Panc1 (cell line): ENCODE measurements at regions not wholly inside any gene's neighbourhood (a gene's known extent, or its start where the extent isn't known, plus 50 kb on each side); places are given as distances from the start of the nearest gene placed in this dataset.

Source experiments
- ATAC-seq: fragments of 200-7000 bp; cut with Tn5 transposase; 2 replicates; pipeline ENCODE4 v1.9.1; 2020; ENCODE audit warnings: mild to moderate bottlenecking, moderate library complexity
- BruUV-seq: library from RNA; stranded (reverse); fragments of 400-500 nt; replicated peaks from 2 replicates; lab custom pipeline; 2021; lab: Mats Ljungman, UMichigan
- CTCF ChIA-PET: fragments of 300-600 bp; sonication (Branson Sonifier 250); formaldehyde crosslinking; loops from one replicate; lab custom pipeline; 2022; ENCODE audit warnings: antibody characterized with exemption; lab: Charles Lee
- POLR2A ChIA-PET: fragments of 300-600 bp; sonication (Branson Sonifier 250); formaldehyde crosslinking; loops from one replicate; lab custom pipeline; 2022; ENCODE audit warnings: antibody characterized with exemption; lab: Charles Lee
- DNase-seq: peaks from one replicate; pipeline ENCODE4 v3.0.0-alpha.2; 2010; ENCODE audit warnings: low read depth, low spot score
- H3K27ac ChIP-seq: 2 replicates; pipeline ENCODE4 v1.5.1; 2011; ENCODE audit warnings: mild to moderate bottlenecking, low read length, inconsistent platforms
- H3K27me3 ChIP-seq: fragments of 200-500 bp; sonication (Bioruptor generic); 2 replicates; pipeline ENCODE4 v1.6.0; 2014; ENCODE audit warnings: low read length, inconsistent platforms; ENCODE audit not compliant: control insufficient read depth, insufficient read depth
- H3K36me3 ChIP-seq: fragments of 200-500 bp; sonication (Bioruptor generic); 2 replicates; pipeline ENCODE4 v1.5.1; 2014; ENCODE audit warnings: inconsistent platforms, mild to moderate bottlenecking, low read length, moderate library complexity; ENCODE audit not compliant: control insufficient read depth, insufficient read depth
- H3K4me1 ChIP-seq: 2 replicates; pipeline ENCODE4 v1.5.1; 2011; ENCODE audit warnings: inconsistent platforms, mild to moderate bottlenecking, low read length, moderate library complexity; ENCODE audit not compliant: control insufficient read depth, insufficient read depth
- H3K4me3 ChIP-seq, 2 experiments: 2 replicates each; pipeline ENCODE4 v1.5.1; 2011 to 2012; ENCODE audit warnings: low read depth in 2 of 2, low read length in 2 of 2, mild to moderate bottlenecking in 2 of 2, inconsistent platforms in 1 of 2, moderate library complexity in 1 of 2
- H3K9me3 ChIP-seq: fragments of 200-500 bp; sonication (Bioruptor generic); 2 replicates; pipeline ENCODE4 v1.5.1; 2014; ENCODE audit warnings: low read depth, mild to moderate bottlenecking, inconsistent platforms, low read length, moderate library complexity; ENCODE audit not compliant: control insufficient read depth, insufficient read depth
- CTCF ChIP-seq: fragments of 450-650 bp; IDR thresholded peaks from 2 replicates; pipeline ENCODE4 v1.5.1; 2017; ENCODE audit warnings: mild to moderate bottlenecking
- POLR2AphosphoS5 ChIP-seq: IDR thresholded peaks from 2 replicates; pipeline ENCODE4 v1.6.1; 2012; ENCODE audit warnings: mild to moderate bottlenecking, low read depth, low read length, moderate library complexity
- SIN3A ChIP-seq: IDR thresholded peaks from 2 replicates; pipeline ENCODE4 v1.6.1; 2012; ENCODE audit warnings: low read depth, mild to moderate bottlenecking, low read length, moderate library complexity, borderline replicate concordance; ENCODE audit not compliant: insufficient read depth
- TCF7L2 ChIP-seq: IDR thresholded peaks from 2 replicates; pipeline ENCODE4 v1.6.1; 2011; ENCODE audit warnings: mild to moderate bottlenecking, low read depth, low read length, inconsistent platforms
- in situ Hi-C: cut with HindIII; loops from 2 replicates; pipeline ENCODE4 v1.10.0; 2016; ENCODE audit warnings: low sequenced_read_pairs, low pct_unique_long_range_greater_than_20kb
- intact Hi-C: fragments of 100-400 bp; cut with micrococcal nuclease; formaldehyde crosslinking; loops from one replicate; pipeline ENCODE4 v1.10.0; 2022; ENCODE audit not compliant: unreplicated experiment
- TF ChIP-seq, protein P1 (sequence below), 2 experiments: IDR thresholded peaks; 2 replicates each; pipeline ENCODE4 v1.6.1; 2011 to 2012; ENCODE audit warnings: low read depth in 2 of 2, control low read depth in 1 of 2, low read length in 1 of 2, mild to moderate bottlenecking in 1 of 2, moderate library complexity in 1 of 2; ENCODE audit not compliant: insufficient read depth in 1 of 2

DNA sequence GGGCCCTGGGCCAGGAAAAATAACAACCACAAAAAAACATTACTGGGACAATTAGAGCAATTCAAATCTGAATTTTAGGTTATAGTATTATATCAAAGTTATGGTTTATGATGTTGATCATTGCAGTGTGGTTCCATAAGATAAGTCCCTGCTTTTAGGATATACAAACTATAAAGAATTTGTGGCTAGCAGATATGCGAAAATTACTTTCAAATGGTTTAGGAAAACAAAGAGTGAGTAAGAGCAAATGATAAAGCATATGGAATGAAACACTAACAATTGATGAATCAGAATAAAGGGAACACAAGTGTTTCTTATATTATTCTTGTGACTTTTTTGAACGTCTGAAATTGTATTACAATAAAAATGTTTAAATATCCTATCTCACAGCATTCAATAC, 64.4 kb upstream of the HECTD2 start:
- ChIA-PET CTCF (no interaction called here), POLR2A (no interaction called here)
- H3K9me3 ChIP-seq: no peaks in the 10 kb centered on the region
- TF ChIP-seq CTCF: no peak
- TF ChIP-seq TCF7L2: no peak
- TF ChIP-seq POLR2AphosphoS5: no peak
- TF ChIP-seq SIN3A: no peak
- TF ChIP-seq, protein P1, sequence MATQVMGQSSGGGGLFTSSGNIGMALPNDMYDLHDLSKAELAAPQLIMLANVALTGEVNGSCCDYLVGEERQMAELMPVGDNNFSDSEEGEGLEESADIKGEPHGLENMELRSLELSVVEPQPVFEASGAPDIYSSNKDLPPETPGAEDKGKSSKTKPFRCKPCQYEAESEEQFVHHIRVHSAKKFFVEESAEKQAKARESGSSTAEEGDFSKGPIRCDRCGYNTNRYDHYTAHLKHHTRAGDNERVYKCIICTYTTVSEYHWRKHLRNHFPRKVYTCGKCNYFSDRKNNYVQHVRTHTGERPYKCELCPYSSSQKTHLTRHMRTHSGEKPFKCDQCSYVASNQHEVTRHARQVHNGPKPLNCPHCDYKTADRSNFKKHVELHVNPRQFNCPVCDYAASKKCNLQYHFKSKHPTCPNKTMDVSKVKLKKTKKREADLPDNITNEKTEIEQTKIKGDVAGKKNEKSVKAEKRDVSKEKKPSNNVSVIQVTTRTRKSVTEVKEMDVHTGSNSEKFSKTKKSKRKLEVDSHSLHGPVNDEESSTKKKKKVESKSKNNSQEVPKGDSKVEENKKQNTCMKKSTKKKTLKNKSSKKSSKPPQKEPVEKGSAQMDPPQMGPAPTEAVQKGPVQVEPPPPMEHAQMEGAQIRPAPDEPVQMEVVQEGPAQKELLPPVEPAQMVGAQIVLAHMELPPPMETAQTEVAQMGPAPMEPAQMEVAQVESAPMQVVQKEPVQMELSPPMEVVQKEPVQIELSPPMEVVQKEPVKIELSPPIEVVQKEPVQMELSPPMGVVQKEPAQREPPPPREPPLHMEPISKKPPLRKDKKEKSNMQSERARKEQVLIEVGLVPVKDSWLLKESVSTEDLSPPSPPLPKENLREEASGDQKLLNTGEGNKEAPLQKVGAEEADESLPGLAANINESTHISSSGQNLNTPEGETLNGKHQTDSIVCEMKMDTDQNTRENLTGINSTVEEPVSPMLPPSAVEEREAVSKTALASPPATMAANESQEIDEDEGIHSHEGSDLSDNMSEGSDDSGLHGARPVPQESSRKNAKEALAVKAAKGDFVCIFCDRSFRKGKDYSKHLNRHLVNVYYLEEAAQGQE (IDR thresholded peaks at IDR 0.05; ENCODE audit: insufficient read depth in 1 of 2, low read depth in 2 of 2, low read length in 1 of 2): no peak
- intact Hi-C loops (no loop called here), in situ Hi-C loops (no loop called here)
- no peak overlapping the region for H3K27ac ChIP-seq
- no TSS peak for BruUV-seq
- H3K27me3 ChIP-seq: no peaks in the 10 kb centered on the region
- ATAC-seq: no peak
- DNase-seq: no peak
- H3K4me1 ChIP-seq: no peaks in the 10 kb centered on the region
- no peak overlapping the region for H3K4me3 ChIP-seq
- no peaks in the 10 kb centered on the region for H3K36me3 ChIP-seq

DNA sequence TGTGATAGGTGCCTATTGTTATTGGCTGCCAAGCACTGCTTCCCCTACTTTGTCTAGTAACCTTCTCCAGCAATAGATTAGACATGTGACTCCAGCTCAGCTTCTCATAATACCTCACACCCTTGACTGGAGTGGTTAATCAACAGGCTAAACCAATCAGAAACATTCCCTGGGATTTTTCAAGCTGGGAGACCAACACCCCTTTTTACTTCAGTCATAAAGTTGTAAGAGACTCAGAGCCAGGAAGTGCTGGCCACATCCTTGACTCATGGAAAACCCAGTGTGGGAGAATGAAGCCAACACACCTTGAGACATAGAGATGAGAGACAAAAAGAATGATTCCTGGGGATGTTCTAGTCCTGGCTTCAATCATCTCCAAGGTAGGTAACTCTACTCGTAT, 62.6 kb upstream of the HECTD2 start:
- TF ChIP-seq CTCF: no peak
- TF ChIP-seq POLR2AphosphoS5: no peak
- TF ChIP-seq TCF7L2: no peak
- TF ChIP-seq, protein P1 (IDR thresholded peaks at IDR 0.05; ENCODE audit: insufficient read depth in 1 of 2, low read depth in 2 of 2, low read length in 1 of 2): no peak
- no peak for TF ChIP-seq SIN3A
- POLR2A ChIA-PET: no interaction called here
- DNase-seq: no peak
- in situ Hi-C loops: no loop called here
- CTCF ChIA-PET: no interaction called here
- no peaks in the 10 kb centered on the region for H3K36me3 ChIP-seq
- no TSS peak for BruUV-seq
- no peaks in the 10 kb centered on the region for H3K4me1 ChIP-seq
- intact Hi-C loops: no loop called here
- H3K27me3 ChIP-seq: no peaks in the 10 kb centered on the region
- H3K9me3 ChIP-seq: no peaks in the 10 kb centered on the region
- no peak overlapping the region for H3K4me3 ChIP-seq
- ATAC-seq: no peak
- H3K27ac ChIP-seq: no peak overlapping the region
